Smooth muscle cell (in vitro differentiated cells): ENCODE measurements at regions not wholly inside any gene's neighbourhood (a gene's known extent, or its start where the extent isn't known, plus 50 kb on each side); places are given as distances from the start of the nearest gene placed in this dataset.
A peak's percentile ranks its signal among the peaks of the same experiment; 100 is the strongest.

Experiments used
- DNase-seq: peaks from one replicate; lab custom pipeline; 2025; ENCODE audit not compliant: unreplicated experiment; lab: John Stamatoyannopoulos, UW
- H2AFZ ChIP-seq: fragments of 200-600 bp; sonication (generic); 2 replicates; pipeline ENCODE4 v1.6.0; 2016; ENCODE audit warnings: antibody characterized with exemption, low read depth, mild to moderate bottlenecking
- H3F3A ChIP-seq: fragments of 200-600 bp; sonication (generic); 2 replicates; pipeline ENCODE4 v1.6.0; 2017; ENCODE audit warnings: antibody characterized with exemption, low read depth
- H3K27ac ChIP-seq: fragments of 200-600 bp; sonication (generic); 2 replicates; pipeline ENCODE4 v1.5.1; 2016; ENCODE audit warnings: low read depth, mild to moderate bottlenecking
- H3K27me3 ChIP-seq: fragments of 200-600 bp; sonication (generic); 2 replicates; pipeline ENCODE4 v1.6.1; 2016; ENCODE audit warnings: low read depth, mild to moderate bottlenecking
- H3K36me3 ChIP-seq: fragments of 200-600 bp; sonication (generic); 2 replicates; pipeline ENCODE4 v1.5.1; 2016; ENCODE audit warnings: low read depth
- H3K4me1 ChIP-seq: fragments of 200-600 bp; sonication (generic); 2 replicates; pipeline ENCODE4 v1.5.1; 2016; ENCODE audit warnings: low read depth
- H3K4me2 ChIP-seq: fragments of 200-600 bp; sonication (generic); 2 replicates; pipeline ENCODE4 v1.6.0; 2016; ENCODE audit warnings: mild to moderate bottlenecking
- H3K4me3 ChIP-seq: fragments of 200-600 bp; sonication (generic); 2 replicates; pipeline ENCODE4 v1.5.1; 2016; ENCODE audit warnings: mild to moderate bottlenecking
- H3K79me2 ChIP-seq: fragments of 200-600 bp; sonication (generic); 2 replicates; pipeline ENCODE4 v1.6.0; 2016; ENCODE audit warnings: low read depth, mild to moderate bottlenecking
- H3K9ac ChIP-seq: fragments of 200-600 bp; sonication (generic); 2 replicates; pipeline ENCODE4 v1.6.0; 2016; ENCODE audit warnings: low read depth
- H3K9me3 ChIP-seq: fragments of 200-600 bp; sonication (generic); replicated peaks from 2 replicates; pipeline ENCODE4 v1.5.1; 2016; ENCODE audit warnings: low read depth
- H4K20me1 ChIP-seq: fragments of 200-600 bp; sonication (generic); 2 replicates; pipeline ENCODE4 v1.6.0; 2016; ENCODE audit warnings: low read depth
- CTCF ChIP-seq: fragments of 200-600 bp; sonication (generic); IDR thresholded peaks from 2 replicates; pipeline ENCODE4 v1.5.1; 2017; ENCODE audit warnings: borderline replicate concordance, mild to moderate bottlenecking, antibody characterized with exemption; ENCODE audit not compliant: insufficient read depth, poor library complexity, severe bottlenecking
- WGBS: methylation state at CpG from one replicate; pipeline ENCODE4 v1.1.7; 2016; ENCODE audit warnings: low lambda C conversion rate; 5-methylcytosine and 5-hydroxymethylcytosine counted together

- no peak overlapping the region for H3K4me2 ChIP-seq
- 89% methylated on average over 5 of the region's 5 CpGs for WGBS
- no peaks in the 10 kb centered on the region for H3K4me1 ChIP-seq
- H4K20me1 ChIP-seq = no peaks in the 10 kb centered on the region
- no peak overlapping the region for H3K4me3 ChIP-seq
- H2AFZ ChIP-seq = no peak overlapping the region
- H3K79me2 ChIP-seq = no peaks in the 10 kb centered on the region
- no peak overlapping the region for H3K9ac ChIP-seq
- H3K36me3 ChIP-seq = no peaks in the 10 kb centered on the region
- H3K27me3 ChIP-seq = no peaks in the 10 kb centered on the region
- DNase-seq = no peak
- H3K27ac ChIP-seq = no peak overlapping the region
- H3F3A ChIP-seq = no peaks in the 10 kb centered on the region
- H3K9me3 ChIP-seq = no peaks in the 10 kb centered on the region
- no peak for TF ChIP-seq CTCF
Observed at GRCh38 chr5:167754501-167755021, 536.9 kb upstream of the WWC1 start.

DNA sequence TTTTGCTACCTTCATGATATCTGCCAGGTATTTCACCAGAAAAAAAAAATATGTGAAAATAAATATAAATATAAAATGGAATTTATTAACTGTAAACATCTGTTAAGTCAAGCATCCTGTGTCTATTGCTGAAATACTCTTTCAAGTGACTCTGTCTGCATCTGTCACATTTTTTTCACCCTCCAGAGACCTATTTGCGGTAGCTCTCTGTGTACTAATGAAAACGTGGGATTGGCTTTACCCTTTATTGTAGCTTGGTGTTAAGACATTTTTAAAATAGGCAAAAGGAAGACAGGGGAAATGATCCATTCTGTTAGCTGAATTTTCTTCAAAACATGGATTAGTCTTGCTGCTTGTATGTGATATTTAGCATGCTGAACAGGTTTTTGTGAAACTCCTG, 536.0 kb upstream of the WWC1 start:
- no peak overlapping the region for H3K9ac ChIP-seq
- TF ChIP-seq CTCF = no peak

DNA sequence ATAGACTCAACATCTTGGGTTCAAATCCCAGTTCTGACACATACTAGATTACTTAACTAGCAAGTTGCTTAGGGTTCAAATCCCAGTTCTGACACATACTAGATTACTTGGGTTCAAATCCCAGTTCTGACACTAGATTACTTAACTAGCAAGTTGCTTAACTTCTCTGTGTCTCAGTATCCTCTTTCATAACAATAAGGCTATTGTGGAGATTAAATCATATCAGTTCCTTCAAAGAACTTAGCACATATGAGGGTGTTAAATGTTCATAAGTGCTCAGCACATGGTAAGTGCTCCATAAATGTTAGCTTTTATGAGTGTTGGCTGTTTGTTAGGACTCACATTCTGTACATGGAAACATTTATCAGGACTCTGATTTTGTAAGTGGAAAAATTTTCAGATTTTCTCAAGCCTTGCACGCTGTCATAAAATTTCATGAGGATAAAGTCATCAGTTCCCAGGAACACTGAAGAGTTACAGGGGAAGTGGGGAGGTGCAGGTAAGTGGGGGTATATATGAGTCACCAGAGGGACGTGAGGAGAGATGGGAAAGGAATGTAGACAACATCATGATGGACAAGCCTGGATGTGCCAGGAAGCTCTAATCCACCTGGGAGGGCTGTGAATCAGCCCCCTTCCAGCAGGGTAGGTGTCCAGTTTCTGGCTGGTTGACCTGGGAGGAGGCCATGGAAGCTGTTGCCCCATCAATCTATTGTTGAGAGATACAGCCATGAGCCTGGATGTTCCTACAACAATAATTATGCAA, 532.2 kb upstream of the WWC1 start:
- no peaks in the 10 kb centered on the region for H3K79me2 ChIP-seq

More for the DNA sequence above, 536.0 kb upstream of the WWC1 start:
- no peak overlapping the region for H3K27ac ChIP-seq
- no peaks in the 10 kb centered on the region for H3F3A ChIP-seq
- H2AFZ ChIP-seq = no peak overlapping the region
- H3K9me3 ChIP-seq = no peaks in the 10 kb centered on the region
- H3K4me2 ChIP-seq = no peak overlapping the region
- H3K4me1 ChIP-seq = no peaks in the 10 kb centered on the region
- no peak for DNase-seq
- no peak overlapping the region for H3K4me3 ChIP-seq
- no peaks in the 10 kb centered on the region for H3K27me3 ChIP-seq
- H3K36me3 ChIP-seq = no peaks in the 10 kb centered on the region
- 91% methylated on average over 2 of the region's 2 CpGs for WGBS
- no peaks in the 10 kb centered on the region for H4K20me1 ChIP-seq
- no peaks in the 10 kb centered on the region for H3K79me2 ChIP-seq

More for the DNA sequence above, 532.2 kb upstream of the WWC1 start:
- no peaks in the 10 kb centered on the region for H4K20me1 ChIP-seq
- no peaks in the 10 kb centered on the region for H3K36me3 ChIP-seq
- H3K9ac ChIP-seq = no peak overlapping the region
- WGBS = 40% methylated on average over 2 of the region's 2 CpGs
- no peak for DNase-seq
- H3K4me3 ChIP-seq = no peak overlapping the region
- no peak overlapping the region for H2AFZ ChIP-seq
- H3K27me3 ChIP-seq = no peaks in the 10 kb centered on the region
- no peaks in the 10 kb centered on the region for H3F3A ChIP-seq
- H3K9me3 ChIP-seq = no peaks in the 10 kb centered on the region
- H3K27ac ChIP-seq = peak overlapping the region; percentile 20
- H3K4me2 ChIP-seq = no peak overlapping the region
- no peaks in the 10 kb centered on the region for H3K4me1 ChIP-seq
- TF ChIP-seq CTCF = no peak
